ENCODE measurements at regions not wholly inside any gene's neighbourhood (a gene's known extent, or its start where the extent isn't known, plus 50 kb on each side); places are given as distances from the start of the nearest gene placed in this dataset.
A peak's percentile ranks its signal among the peaks of the same experiment; 100 is the strongest.
"Not testable (repeated sequence)": the region's sequence is repeated elsewhere in the genome, so short reads cannot be mapped to it uniquely, and the experiment has no call there.

DNA sequence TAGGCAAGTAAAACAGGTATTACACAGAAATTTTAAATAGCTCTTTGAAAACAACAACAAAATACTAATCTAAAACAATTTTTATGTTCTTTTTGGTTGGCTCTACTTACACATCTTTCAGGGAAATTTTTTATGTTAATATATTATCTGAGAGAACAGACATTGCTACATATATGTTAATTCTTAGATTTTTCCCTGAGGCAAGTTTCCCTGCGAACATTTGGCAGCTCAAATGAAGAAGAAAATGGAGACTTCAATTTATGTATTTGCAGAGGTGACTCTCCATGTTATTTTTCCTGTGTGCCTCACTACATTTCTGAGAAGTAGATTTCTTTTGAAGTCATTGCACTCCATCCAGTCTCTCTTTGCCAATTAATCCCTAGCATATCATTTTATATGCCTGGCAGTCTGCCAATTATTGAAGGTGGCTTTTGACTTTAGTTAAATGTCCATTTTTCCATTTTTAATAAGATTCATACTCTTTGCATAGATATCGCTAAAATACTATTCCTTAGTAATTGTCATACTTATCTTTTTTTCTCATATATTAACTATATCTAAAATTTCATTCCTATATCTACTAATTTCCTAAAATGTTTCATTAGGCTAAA, 908.2 kb upstream of the CDH10 start:
- Mint-ChIP-seq H3K4me1 (no peaks in the 10 kb centered on the region), H3K36me3 (ENCODE audit: low read depth) (no peaks in the 10 kb centered on the region), H3K9me3 (no peaks in the 10 kb centered on the region), H3K27ac (ENCODE audit: unreplicated experiment) (no peak overlapping the region), H3K27me3 (ENCODE audit: low read depth) (no peaks in the 10 kb centered on the region), H3K4me3 (no peak overlapping the region)
- no peak for DNase-seq (ENCODE audit: low read depth, low spot score)
- TF ChIP-seq, protein P1, sequence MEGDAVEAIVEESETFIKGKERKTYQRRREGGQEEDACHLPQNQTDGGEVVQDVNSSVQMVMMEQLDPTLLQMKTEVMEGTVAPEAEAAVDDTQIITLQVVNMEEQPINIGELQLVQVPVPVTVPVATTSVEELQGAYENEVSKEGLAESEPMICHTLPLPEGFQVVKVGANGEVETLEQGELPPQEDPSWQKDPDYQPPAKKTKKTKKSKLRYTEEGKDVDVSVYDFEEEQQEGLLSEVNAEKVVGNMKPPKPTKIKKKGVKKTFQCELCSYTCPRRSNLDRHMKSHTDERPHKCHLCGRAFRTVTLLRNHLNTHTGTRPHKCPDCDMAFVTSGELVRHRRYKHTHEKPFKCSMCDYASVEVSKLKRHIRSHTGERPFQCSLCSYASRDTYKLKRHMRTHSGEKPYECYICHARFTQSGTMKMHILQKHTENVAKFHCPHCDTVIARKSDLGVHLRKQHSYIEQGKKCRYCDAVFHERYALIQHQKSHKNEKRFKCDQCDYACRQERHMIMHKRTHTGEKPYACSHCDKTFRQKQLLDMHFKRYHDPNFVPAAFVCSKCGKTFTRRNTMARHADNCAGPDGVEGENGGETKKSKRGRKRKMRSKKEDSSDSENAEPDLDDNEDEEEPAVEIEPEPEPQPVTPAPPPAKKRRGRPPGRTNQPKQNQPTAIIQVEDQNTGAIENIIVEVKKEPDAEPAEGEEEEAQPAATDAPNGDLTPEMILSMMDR (conservative IDR thresholded peaks at IDR 0.05) = no peak

DNA sequence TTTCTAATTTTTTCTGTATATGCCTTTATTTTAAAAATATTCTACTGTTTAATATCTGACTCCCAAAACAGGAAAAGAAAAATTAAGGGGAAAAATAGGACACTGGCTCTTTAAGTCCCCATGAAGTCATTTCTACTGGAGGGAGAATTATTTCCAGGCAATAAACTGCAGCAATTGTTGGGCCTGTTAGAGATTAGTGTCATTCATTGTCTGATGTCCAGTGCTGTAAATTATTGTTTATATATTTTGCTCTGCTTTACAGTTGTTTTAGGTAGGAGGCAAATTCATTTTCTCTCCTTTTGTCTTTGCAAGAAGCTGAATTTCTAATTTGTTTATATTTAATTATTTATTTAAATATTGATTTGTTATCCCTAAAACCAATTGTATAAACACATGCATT, 906.0 kb upstream of the CDH10 start:
- Mint-ChIP-seq H3K27ac (ENCODE audit: unreplicated experiment) (no peak overlapping the region), H3K9me3 (peaks cover 5% of the 10 kb centered on the region), H3K27me3 (ENCODE audit: low read depth) (no peaks in the 10 kb centered on the region), H3K4me3 (no peak overlapping the region), H3K36me3 (ENCODE audit: low read depth) (no peaks in the 10 kb centered on the region), H3K4me1 (no peaks in the 10 kb centered on the region)
- TF ChIP-seq, protein P1 (conservative IDR thresholded peaks at IDR 0.05) = no peak
- no peak for DNase-seq (ENCODE audit: low read depth, low spot score)

DNA sequence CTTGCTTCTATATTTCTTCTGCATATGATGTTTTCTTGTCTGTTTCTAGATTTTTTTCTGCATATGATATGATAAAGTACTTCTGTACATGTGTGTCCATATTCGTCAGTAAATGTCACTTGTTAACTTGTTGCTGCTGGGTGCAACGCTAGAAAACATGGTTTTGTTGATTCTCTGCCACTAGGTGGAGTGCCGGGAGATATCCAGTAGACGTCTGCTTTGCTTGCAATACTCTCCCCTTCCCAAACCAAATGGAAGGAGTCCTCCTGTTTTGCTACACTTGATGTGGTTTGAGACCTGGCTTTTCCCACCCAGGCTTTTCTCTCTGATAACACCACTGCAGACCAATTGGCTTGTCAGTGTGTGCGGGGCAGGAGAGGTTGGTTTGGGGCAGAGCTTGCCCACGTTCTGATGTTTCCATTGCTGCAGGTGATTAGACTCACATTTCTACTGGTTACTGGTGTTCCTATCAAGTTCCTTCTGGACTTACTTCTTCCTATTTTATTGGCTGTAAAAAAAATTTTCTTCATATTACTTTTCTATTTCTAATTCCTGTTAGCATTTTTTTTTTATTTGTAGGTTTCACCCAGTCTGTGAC, 900.0 kb upstream of the CDH10 start:
- DNase-seq (ENCODE audit: low read depth, low spot score) = peak; percentile 44
- Mint-ChIP-seq H3K36me3 (ENCODE audit: low read depth) (no peaks in the 10 kb centered on the region), H3K27me3 (ENCODE audit: low read depth) (no peaks in the 10 kb centered on the region), H3K9me3 (peaks cover 7% of the 10 kb centered on the region), H3K4me1 (no peaks in the 10 kb centered on the region), H3K27ac (ENCODE audit: unreplicated experiment) (no peak overlapping the region), H3K4me3 (no peak overlapping the region)
- TF ChIP-seq, protein P1 (conservative IDR thresholded peaks at IDR 0.05) = peak; percentile 77

DNA sequence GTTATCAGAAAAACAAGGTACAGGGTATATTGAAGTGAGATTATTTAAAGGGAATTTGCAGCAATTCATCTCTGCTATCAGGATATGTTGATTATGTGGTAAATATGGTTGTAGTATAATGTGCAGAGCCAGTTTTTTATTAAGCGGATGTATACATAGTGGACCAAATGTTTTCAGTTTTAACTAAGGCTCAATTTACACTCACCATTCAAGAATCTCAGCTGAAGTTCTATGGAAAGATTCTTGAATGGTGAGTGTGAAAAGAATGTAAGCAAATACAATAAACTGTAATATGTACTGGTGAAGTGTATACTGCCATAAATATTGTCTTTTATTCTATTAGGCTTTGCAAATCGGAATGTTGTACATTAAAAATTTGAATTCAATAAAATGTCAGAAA, 895.9 kb upstream of the CDH10 start:
- no peaks in the 10 kb centered on the region for H3K4me1 Mint-ChIP-seq
- no peak overlapping the region for H3K4me3 Mint-ChIP-seq
- peak overlapping the region; percentile 6 for H3K27ac Mint-ChIP-seq (ENCODE audit: unreplicated experiment)
- no peak for DNase-seq (ENCODE audit: low read depth, low spot score)
- H3K27me3 Mint-ChIP-seq (ENCODE audit: low read depth) = no peaks in the 10 kb centered on the region
- TF ChIP-seq, protein P1 (conservative IDR thresholded peaks at IDR 0.05) = no peak
- H3K36me3 Mint-ChIP-seq (ENCODE audit: low read depth) = no peaks in the 10 kb centered on the region
- peaks cover under 1% of the 10 kb centered on the region for H3K9me3 Mint-ChIP-seq

DNA sequence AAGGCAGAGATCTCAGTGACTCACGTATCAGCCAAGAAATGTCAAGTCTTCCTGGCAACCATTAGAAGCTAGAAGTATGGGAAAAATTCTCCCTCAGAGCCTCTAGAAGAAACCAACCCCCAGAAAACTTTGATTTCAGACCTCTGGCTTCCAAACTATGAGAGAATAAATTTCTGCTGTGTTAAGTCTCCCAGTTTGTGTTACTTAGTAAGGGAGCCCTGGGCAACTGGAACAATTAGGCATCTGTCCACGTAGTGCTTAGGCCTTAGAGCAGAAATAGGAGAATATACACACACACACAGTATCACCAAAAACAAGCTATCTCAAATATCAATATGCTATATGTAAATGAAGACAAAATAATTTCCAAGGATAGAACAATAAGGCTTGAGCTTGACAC, 894.8 kb upstream of the CDH10 start:
- no peaks in the 10 kb centered on the region for H3K36me3 Mint-ChIP-seq (ENCODE audit: low read depth)
- H3K4me1 Mint-ChIP-seq = no peaks in the 10 kb centered on the region
- H3K9me3 Mint-ChIP-seq = no peaks in the 10 kb centered on the region
- no peak overlapping the region for H3K4me3 Mint-ChIP-seq
- no peak for DNase-seq (ENCODE audit: low read depth, low spot score)
- TF ChIP-seq, protein P1 (conservative IDR thresholded peaks at IDR 0.05) = no peak
- H3K27ac Mint-ChIP-seq (ENCODE audit: unreplicated experiment) = no peak overlapping the region
- H3K27me3 Mint-ChIP-seq (ENCODE audit: low read depth) = no peaks in the 10 kb centered on the region

DNA sequence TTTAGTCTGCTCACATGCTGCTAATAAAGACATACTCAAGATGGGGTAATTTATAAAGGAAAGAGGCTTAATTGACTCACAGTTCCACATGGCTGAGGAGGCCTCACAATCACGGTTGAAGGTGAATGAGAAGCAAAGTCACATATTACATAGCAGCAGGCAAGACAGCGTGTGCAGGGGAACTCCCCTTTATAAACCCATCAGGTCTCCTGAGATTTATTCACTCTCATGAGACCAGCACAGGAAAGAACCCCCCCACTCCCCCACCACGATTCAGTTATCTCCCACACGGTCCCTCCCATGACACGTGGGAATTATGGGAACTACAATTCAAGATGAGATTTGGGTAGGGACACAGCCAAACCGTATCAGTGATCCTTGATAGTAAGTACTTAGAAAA, 891.7 kb upstream of the CDH10 start:
- H3K9me3 Mint-ChIP-seq; H3K27ac Mint-ChIP-seq (ENCODE audit: unreplicated experiment); H3K4me1 Mint-ChIP-seq; H3K36me3 Mint-ChIP-seq (ENCODE audit: low read depth); DNase-seq (ENCODE audit: low read depth, low spot score); H3K27me3 Mint-ChIP-seq (ENCODE audit: low read depth); H3K4me3 Mint-ChIP-seq: not testable (repeated sequence)

Data from neural crest cell (in vitro differentiated cells).